Stomach (tissue), 4 donors: ENCODE measurements at regions not wholly inside any gene's neighbourhood (a gene's known extent, or its start where the extent isn't known, plus 50 kb on each side); places are given as distances from the start of the nearest gene placed in this dataset.

ENCODE experiments used
- EP300 ChIP-seq: sonication (generic); formaldehyde crosslinking; IDR thresholded peaks from one replicate; pipeline ENCODE4 v1.6.1; 2017; ENCODE audit warnings: antibody characterized with exemption
- POLR2A ChIP-seq, 4 donors: fragments of 450-650 bp; IDR thresholded peaks; one replicate each; pipeline ENCODE4 v1.6.1; 2016; ENCODE audit warnings: antibody characterized with exemption in 4 of 4, control low read depth in 2 of 4, mild to moderate bottlenecking in 1 of 4, moderate library complexity in 1 of 4
- TF ChIP-seq, protein P1 (sequence below), 7 experiments: fragments of 450-650 bp in 4 of 7; fragments of 200-600 bp in 3 of 7; sonication (generic) in 3 of 7; IDR thresholded peaks; one replicate each; pipeline ENCODE4 v1.5.1; 2016 to 2019; ENCODE audit warnings: antibody characterized with exemption in 7 of 7, control low read depth in 2 of 7, mild to moderate bottlenecking in 1 of 7

DNA sequence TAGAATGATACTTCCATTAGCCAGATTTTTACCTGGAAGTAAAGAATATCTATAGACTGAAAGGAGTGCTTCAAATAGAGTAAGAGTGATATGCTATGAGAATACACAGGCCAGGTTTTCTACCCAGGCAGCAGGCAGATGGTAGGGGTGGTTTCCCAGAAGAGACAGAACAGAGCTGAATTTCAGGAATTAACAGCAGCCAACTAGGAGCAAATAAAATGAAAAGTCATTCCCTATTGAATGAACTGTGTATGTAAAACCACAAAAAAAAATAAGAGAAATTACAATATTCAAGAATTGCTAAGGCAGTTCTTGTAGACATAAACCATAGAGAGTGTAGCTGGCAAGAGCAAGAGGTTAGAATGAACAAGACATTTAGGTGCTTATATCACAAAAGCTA lies 336.8 kb downstream of the KCNJ3 start:
- no peak for TF ChIP-seq POLR2A (IDR thresholded peaks at IDR 0.05)
- TF ChIP-seq, protein P1, sequence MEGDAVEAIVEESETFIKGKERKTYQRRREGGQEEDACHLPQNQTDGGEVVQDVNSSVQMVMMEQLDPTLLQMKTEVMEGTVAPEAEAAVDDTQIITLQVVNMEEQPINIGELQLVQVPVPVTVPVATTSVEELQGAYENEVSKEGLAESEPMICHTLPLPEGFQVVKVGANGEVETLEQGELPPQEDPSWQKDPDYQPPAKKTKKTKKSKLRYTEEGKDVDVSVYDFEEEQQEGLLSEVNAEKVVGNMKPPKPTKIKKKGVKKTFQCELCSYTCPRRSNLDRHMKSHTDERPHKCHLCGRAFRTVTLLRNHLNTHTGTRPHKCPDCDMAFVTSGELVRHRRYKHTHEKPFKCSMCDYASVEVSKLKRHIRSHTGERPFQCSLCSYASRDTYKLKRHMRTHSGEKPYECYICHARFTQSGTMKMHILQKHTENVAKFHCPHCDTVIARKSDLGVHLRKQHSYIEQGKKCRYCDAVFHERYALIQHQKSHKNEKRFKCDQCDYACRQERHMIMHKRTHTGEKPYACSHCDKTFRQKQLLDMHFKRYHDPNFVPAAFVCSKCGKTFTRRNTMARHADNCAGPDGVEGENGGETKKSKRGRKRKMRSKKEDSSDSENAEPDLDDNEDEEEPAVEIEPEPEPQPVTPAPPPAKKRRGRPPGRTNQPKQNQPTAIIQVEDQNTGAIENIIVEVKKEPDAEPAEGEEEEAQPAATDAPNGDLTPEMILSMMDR (IDR thresholded peaks at IDR 0.05) = no peak
- no peak for TF ChIP-seq EP300
